Calu3 (cell line): ENCODE measurements at regions not wholly inside any gene's neighbourhood (a gene's known extent, or its start where the extent isn't known, plus 50 kb on each side); places are given as distances from the start of the nearest gene placed in this dataset.

Experiments
- BruUV-seq: library from RNA; stranded (reverse); fragments of 400-500 nt; replicated peaks from 2 replicates; lab custom pipeline; 2021; lab: Mats Ljungman, UMichigan
- CTCF ChIA-PET: fragments of 300-600 bp; sonication (Branson Sonifier 250); formaldehyde crosslinking; loops from one replicate; lab custom pipeline; 2022; ENCODE audit warnings: antibody characterized with exemption; lab: Charles Lee
- DNase-seq: peaks from one replicate; pipeline ENCODE4 v3.0.0; 2022
- H3K27ac Mint-ChIP-seq: one replicate; pipeline ENCODE4 v1.8.0; 2022; ENCODE audit warnings: mixed read lengths; ENCODE audit not compliant: unreplicated experiment
- H3K27me3 Mint-ChIP-seq: one replicate; pipeline ENCODE4 v1.8.0; 2022; ENCODE audit warnings: mixed read lengths; ENCODE audit not compliant: unreplicated experiment
- H3K36me3 Mint-ChIP-seq: one replicate; pipeline ENCODE4 v1.8.0; 2022; ENCODE audit warnings: mild to moderate bottlenecking, moderate library complexity, mixed read lengths; ENCODE audit not compliant: insufficient read depth, unreplicated experiment
- H3K4me1 Mint-ChIP-seq: one replicate; pipeline ENCODE4 v1.8.0; 2022; ENCODE audit warnings: mild to moderate bottlenecking, low read depth, mixed read lengths; ENCODE audit not compliant: unreplicated experiment
- H3K4me3 Mint-ChIP-seq: one replicate; pipeline ENCODE4 v1.8.0; 2022; ENCODE audit warnings: mild to moderate bottlenecking, low read depth, moderate library complexity, mixed read lengths; ENCODE audit not compliant: unreplicated experiment
- H3K9me3 Mint-ChIP-seq: one replicate; pipeline ENCODE4 v1.8.0; 2022; ENCODE audit warnings: low read depth, mixed read lengths; ENCODE audit not compliant: unreplicated experiment
- intact Hi-C: fragments of 100-400 bp; cut with micrococcal nuclease; formaldehyde crosslinking; loops from one replicate; pipeline ENCODE4 v1.10.0; 2022; ENCODE audit not compliant: unreplicated experiment
- TF ChIP-seq, protein P1 (sequence below): fragments of 200-600 bp; IDR thresholded peaks from one replicate; pipeline ENCODE4 v1.8.0; 2022; ENCODE audit warnings: antibody characterized with exemption; ENCODE audit not compliant: unreplicated experiment

DNA sequence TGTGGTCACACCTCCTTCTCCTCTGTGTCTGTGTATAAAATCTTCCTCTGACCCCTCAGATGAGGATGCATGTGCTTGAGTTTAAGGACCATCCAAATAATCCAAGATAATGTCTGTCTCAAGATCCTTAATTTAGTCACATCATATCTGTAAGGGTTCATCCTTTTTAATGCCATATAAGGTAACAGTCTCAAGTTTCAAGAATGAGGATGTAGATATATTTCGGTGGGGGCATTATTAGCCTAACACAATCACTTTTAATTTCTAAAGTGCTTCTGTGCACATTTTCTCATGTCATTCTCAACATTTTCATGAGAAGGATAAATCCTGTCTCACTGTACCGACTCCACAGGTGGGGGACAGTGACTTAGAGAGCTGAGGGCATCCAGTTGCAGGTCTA, 235.3 kb downstream of the BUB3 start:
- Mint-ChIP-seq H3K9me3 (peaks cover 4% of the 10 kb centered on the region), H3K27ac (no peak overlapping the region), H3K36me3 (no peaks in the 10 kb centered on the region), H3K4me3 (no peak overlapping the region), H3K4me1 (no peaks in the 10 kb centered on the region), H3K27me3 (no peaks in the 10 kb centered on the region)
- no peak for DNase-seq
- CTCF ChIA-PET, result no interaction called here
- intact Hi-C loops, result no loop called here
- no TSS peak for BruUV-seq
- TF ChIP-seq, protein P1, sequence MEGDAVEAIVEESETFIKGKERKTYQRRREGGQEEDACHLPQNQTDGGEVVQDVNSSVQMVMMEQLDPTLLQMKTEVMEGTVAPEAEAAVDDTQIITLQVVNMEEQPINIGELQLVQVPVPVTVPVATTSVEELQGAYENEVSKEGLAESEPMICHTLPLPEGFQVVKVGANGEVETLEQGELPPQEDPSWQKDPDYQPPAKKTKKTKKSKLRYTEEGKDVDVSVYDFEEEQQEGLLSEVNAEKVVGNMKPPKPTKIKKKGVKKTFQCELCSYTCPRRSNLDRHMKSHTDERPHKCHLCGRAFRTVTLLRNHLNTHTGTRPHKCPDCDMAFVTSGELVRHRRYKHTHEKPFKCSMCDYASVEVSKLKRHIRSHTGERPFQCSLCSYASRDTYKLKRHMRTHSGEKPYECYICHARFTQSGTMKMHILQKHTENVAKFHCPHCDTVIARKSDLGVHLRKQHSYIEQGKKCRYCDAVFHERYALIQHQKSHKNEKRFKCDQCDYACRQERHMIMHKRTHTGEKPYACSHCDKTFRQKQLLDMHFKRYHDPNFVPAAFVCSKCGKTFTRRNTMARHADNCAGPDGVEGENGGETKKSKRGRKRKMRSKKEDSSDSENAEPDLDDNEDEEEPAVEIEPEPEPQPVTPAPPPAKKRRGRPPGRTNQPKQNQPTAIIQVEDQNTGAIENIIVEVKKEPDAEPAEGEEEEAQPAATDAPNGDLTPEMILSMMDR, result no peak

DNA sequence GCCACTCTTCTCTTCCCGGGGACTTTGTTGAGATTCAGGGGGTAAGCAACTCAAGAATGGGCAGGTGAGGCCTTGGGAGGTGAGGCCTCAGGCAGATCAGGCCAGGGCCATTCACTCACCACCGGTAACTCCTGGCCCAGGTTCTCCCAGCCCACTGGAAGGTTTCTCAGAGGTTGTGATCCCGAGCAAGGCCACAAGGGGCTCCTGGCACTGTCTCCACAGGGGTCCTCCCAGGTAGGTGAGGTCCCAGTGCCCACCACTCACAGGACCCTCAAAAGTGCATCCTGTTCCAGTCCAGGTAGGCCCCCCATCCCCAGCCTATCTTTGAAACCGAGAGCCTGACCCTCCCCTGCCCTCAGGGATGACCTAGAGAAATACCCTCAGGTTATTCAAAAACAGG, 236.1 kb downstream of the BUB3 start:
- H3K4me3 Mint-ChIP-seq, result no peak overlapping the region
- CTCF ChIA-PET, result no interaction called here

DNA sequence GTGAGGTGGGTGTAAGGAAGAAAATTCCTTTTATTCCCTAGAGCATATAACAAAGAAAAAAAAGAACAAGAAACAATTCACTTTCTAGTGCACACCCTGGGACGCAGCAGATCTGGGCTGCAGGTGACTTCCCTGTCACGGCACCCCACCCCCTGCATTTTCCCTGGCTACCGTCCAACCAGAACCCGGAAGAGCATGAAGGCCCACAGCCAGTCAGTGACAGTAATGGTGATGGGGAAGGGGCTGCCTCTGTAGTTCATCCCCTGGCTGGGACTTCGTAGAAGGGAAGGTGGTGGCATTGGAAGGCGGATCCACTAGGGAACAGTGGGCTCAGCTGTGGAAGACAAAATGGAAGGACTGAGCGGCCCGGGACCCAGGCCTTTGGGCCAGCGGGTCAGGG, 236.7 kb downstream of the BUB3 start:
- no TSS peak for BruUV-seq
- Mint-ChIP-seq H3K27ac (no peak overlapping the region), H3K36me3 (no peaks in the 10 kb centered on the region), H3K9me3 (peaks cover 4% of the 10 kb centered on the region), H3K4me3 (no peak overlapping the region), H3K27me3 (no peaks in the 10 kb centered on the region), H3K4me1 (no peaks in the 10 kb centered on the region)
- intact Hi-C loops, result no loop called here
- DNase-seq, result no peak
- TF ChIP-seq, protein P1, result no peak
- CTCF ChIA-PET, result no interaction called here

More for the DNA sequence above, 236.1 kb downstream of the BUB3 start:
- no peak for DNase-seq
- TF ChIP-seq, protein P1, result no peak
- H3K36me3 Mint-ChIP-seq, result no peaks in the 10 kb centered on the region
- peaks cover 4% of the 10 kb centered on the region for H3K9me3 Mint-ChIP-seq
- no peak overlapping the region for H3K27ac Mint-ChIP-seq
- intact Hi-C loops, result no loop called here
- no peaks in the 10 kb centered on the region for H3K27me3 Mint-ChIP-seq
- no TSS peak for BruUV-seq
- no peaks in the 10 kb centered on the region for H3K4me1 Mint-ChIP-seq

DNA sequence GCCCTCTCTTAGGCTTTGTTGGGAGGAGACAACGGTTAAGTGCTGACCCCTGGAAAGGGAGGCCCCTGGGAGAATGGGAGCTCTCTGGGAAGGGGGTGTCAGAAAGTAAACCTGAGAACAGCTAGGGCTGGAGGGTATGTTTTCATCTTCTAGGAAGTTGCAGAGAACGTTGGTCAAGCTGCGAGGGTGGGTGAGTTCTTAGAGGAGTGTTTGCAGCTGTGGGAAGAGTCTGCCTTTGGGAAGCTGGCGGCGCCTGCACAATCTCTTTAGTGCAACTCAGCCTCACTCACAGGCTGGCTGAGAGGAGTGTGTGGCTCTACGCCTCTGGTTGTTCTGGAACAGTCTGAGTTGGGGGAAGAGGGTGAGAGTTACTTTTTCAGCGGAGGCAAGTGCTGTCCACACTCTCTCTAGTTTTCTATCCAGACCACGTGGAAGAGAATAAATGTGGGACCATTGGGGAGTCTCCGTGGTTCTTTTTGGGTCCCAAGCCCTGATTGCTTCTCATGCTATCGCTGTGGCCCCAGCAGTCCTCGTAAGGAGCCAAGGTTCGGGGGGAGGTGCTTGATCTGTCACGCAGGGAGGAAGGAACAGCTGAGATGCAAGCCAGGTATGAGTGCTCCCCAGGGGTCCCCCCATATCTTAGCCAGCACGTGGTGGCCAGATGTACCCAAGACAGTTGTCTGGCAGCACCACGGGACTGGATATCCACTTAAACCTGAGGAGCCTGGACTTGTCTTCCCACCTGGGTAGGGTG, 237.2 kb downstream of the BUB3 start:
- Mint-ChIP-seq H3K27me3 (no peaks in the 10 kb centered on the region), H3K27ac (no peak overlapping the region), H3K4me1 (no peaks in the 10 kb centered on the region), H3K36me3 (no peaks in the 10 kb centered on the region), H3K4me3 (no peak overlapping the region), H3K9me3 (peaks cover 4% of the 10 kb centered on the region)
- TF ChIP-seq, protein P1, result no peak
- CTCF ChIA-PET, result no interaction called here
- DNase-seq, result no peak
- intact Hi-C loops, result no loop called here
- no TSS peak for BruUV-seq
